IMR-90 (cell line): ENCODE measurements at regions not wholly inside any gene's neighbourhood (a gene's known extent, or its start where the extent isn't known, plus 50 kb on each side); places are given as distances from the start of the nearest gene placed in this dataset.

ENCODE experiments used
- ATAC-seq: fragments of 200-7000 bp; cut with Tn5 transposase; 2 replicates; pipeline ENCODE4 v1.9.1; 2020; ENCODE audit warnings: low read depth, mild to moderate bottlenecking, moderate library complexity
- BruUV-seq: library from RNA; stranded (reverse); fragments of 400-500 nt; replicated peaks from 2 replicates; lab custom pipeline; 2021; lab: Mats Ljungman, UMichigan
- CTCF ChIA-PET: fragments of 300-600 bp; formaldehyde crosslinking; extraction: SDS; loops from one replicate; lab custom pipeline; 2021; ENCODE audit warnings: antibody characterized with exemption; lab: Yijun Ruan, JAX
- POLR2A ChIA-PET: fragments of 300-600 bp; sonication (Branson Sonifier 250); formaldehyde crosslinking; loops from one replicate; lab custom pipeline; 2022; ENCODE audit warnings: antibody characterized with exemption; ENCODE audit not compliant: unreplicated experiment; lab: Charles Lee
- DNase-seq: peaks from one replicate; pipeline ENCODE4 v3.0.0; 2013
- H2AFZ ChIP-seq: replicated peaks from 2 replicates; pipeline ENCODE3; 2013; ENCODE audit warnings: low read length, mild to moderate bottlenecking; ENCODE audit not compliant: poor library complexity
- H2AK5ac ChIP-seq: 2 replicates; pipeline ENCODE4 v1.6.1; 2013; ENCODE audit warnings: low read depth, low read length, inconsistent platforms
- H2AK9ac ChIP-seq: replicated peaks from 2 replicates; pipeline ENCODE3; 2013; ENCODE audit warnings: mild to moderate bottlenecking, low read depth, low read length, moderate library complexity; ENCODE audit not compliant: poor library complexity
- H2BK120ac ChIP-seq: 2 replicates; pipeline ENCODE4 v1.6.1; 2013; ENCODE audit warnings: low read depth, low read length, inconsistent platforms
- H2BK15ac ChIP-seq: 3 replicates; pipeline ENCODE4 v1.6.1; 2013; ENCODE audit warnings: low read depth, low read length, inconsistent platforms
- H2BK20ac ChIP-seq: 2 replicates; pipeline ENCODE4 v1.6.1; 2013; ENCODE audit warnings: low read depth, mild to moderate bottlenecking, inconsistent platforms, low read length, moderate library complexity
- H2BK5ac ChIP-seq: 2 replicates; pipeline ENCODE4 v1.6.1; 2013; ENCODE audit warnings: mild to moderate bottlenecking, low read depth, low read length, inconsistent platforms; ENCODE audit not compliant: poor library complexity, severe bottlenecking
- H3K14ac ChIP-seq: replicated peaks from 2 replicates; pipeline ENCODE4 v1.6.1; 2013; ENCODE audit warnings: low read depth, low read length, inconsistent platforms
- H3K18ac ChIP-seq: 2 replicates; pipeline ENCODE4 v1.6.1; 2013; ENCODE audit warnings: low read depth, low read length, control low read depth
- H3K23ac ChIP-seq: 2 replicates; pipeline ENCODE4 v1.6.1; 2013; ENCODE audit warnings: low read depth, low read length, inconsistent platforms
- H3K27ac ChIP-seq: 2 replicates; pipeline ENCODE4 v1.5.1; 2013; ENCODE audit warnings: mild to moderate bottlenecking, control low read depth, low read length; ENCODE audit not compliant: insufficient read depth
- H3K27me3 ChIP-seq: 2 replicates; pipeline ENCODE4 v1.6.1; 2013; ENCODE audit warnings: low read length; ENCODE audit not compliant: control insufficient read depth, insufficient read depth
- H3K36me3 ChIP-seq: 2 replicates; pipeline ENCODE4 v1.6.1; 2013; ENCODE audit warnings: low read length, mixed read lengths; ENCODE audit not compliant: control insufficient read depth, insufficient read depth
- H3K4ac ChIP-seq: 2 replicates; pipeline ENCODE4 v1.6.1; 2013; ENCODE audit warnings: low read depth, low read length, inconsistent platforms
- H3K4me1 ChIP-seq: 2 replicates; pipeline ENCODE4 v1.6.1; 2013; ENCODE audit warnings: low read length, mixed read lengths; ENCODE audit not compliant: control insufficient read depth, insufficient read depth
- H3K4me2 ChIP-seq: 2 replicates; pipeline ENCODE4 v1.6.1; 2013; ENCODE audit warnings: low read depth, mild to moderate bottlenecking, control low read depth, low read length, moderate library complexity
- H3K4me3 ChIP-seq: 2 replicates; pipeline ENCODE4 v1.5.1; 2013; ENCODE audit warnings: low read depth, mild to moderate bottlenecking, control low read depth, low read length, moderate library complexity; ENCODE audit not compliant: insufficient read depth
- H3K56ac ChIP-seq: 2 replicates; pipeline ENCODE4 v1.6.1; 2013; ENCODE audit warnings: low read length, inconsistent platforms; ENCODE audit not compliant: insufficient read depth; ENCODE audit errors: extremely low read depth
- H3K79me1 ChIP-seq, 2 experiments: 2 replicates each; pipeline ENCODE4 v1.6.1; 2013; ENCODE audit warnings: low read length in 2 of 2, inconsistent platforms in 1 of 2, low read depth in 1 of 2
- H3K9ac ChIP-seq: 2 replicates; pipeline ENCODE4 v1.6.1; 2013; ENCODE audit warnings: low read depth, low read length, control low read depth
- H3K9me1 ChIP-seq: 2 replicates; pipeline ENCODE4 v1.6.1; 2013; ENCODE audit warnings: low read length, inconsistent platforms; ENCODE audit not compliant: insufficient read depth
- H3K9me3 ChIP-seq: 2 replicates; pipeline ENCODE4 v1.6.1; 2013; ENCODE audit warnings: low read length; ENCODE audit not compliant: control insufficient read depth, insufficient read depth
- H4K20me1 ChIP-seq: 2 replicates; pipeline ENCODE4 v1.6.1; 2013; ENCODE audit warnings: low read length, inconsistent platforms; ENCODE audit not compliant: insufficient read depth
- H4K5ac ChIP-seq: 2 replicates; pipeline ENCODE4 v1.6.1; 2013; ENCODE audit warnings: mild to moderate bottlenecking, low read depth, low read length, control low read depth
- H4K8ac ChIP-seq, 2 experiments: 2 replicates each; pipeline ENCODE4 v1.6.1; 2013; ENCODE audit warnings: low read depth in 2 of 2, low read length in 2 of 2, control low read depth in 1 of 2, inconsistent platforms in 1 of 2
- H4K91ac ChIP-seq: 2 replicates; pipeline ENCODE4 v1.6.1; 2013; ENCODE audit warnings: low read depth, low read length, inconsistent platforms; ENCODE audit not compliant: insufficient read depth
- BHLHE40 ChIP-seq: fragments of 150-350 bp; IDR thresholded peaks from 2 replicates; pipeline ENCODE4 v1.6.1; 2016; ENCODE audit warnings: mild to moderate bottlenecking, low read depth, low read length
- RAD21 ChIP-seq: IDR thresholded peaks from 2 replicates; pipeline ENCODE4 v1.6.1; 2012; ENCODE audit warnings: low read length, improper control_type of control experiment
- WGBS, 2 experiments: methylation state at CpG; one replicate each; pipeline versions ENCODE4 v1.1.5 to v1.1.7; 2013; ENCODE audit warnings: missing lambda C conversion rate in 2 of 2; ENCODE audit not compliant: insufficient read length in 1 of 2; ENCODE audit errors: extremely low coverage in 2 of 2; 5-methylcytosine and 5-hydroxymethylcytosine counted together
- dilution Hi-C: fragments of 300-500 bp; cut with HindIII; formaldehyde crosslinking; loops from one replicate; pipeline ENCODE4 v1.14.3; 2018; ENCODE audit warnings: low sequenced_read_pairs; ENCODE audit not compliant: unreplicated experiment
- in situ Hi-C: fragments of 300-500 bp; cut with MboI; formaldehyde crosslinking; loops from 3 replicates; pipeline ENCODE4 v1.14.3; 2019; ENCODE audit warnings: low sequenced_read_pairs, inconsistent platforms, mixed read lengths
- intact Hi-C: fragments of 100-400 bp; cut with micrococcal nuclease; formaldehyde crosslinking; loops from 2 replicates; pipeline ENCODE4 v1.10.0; 2022

DNA sequence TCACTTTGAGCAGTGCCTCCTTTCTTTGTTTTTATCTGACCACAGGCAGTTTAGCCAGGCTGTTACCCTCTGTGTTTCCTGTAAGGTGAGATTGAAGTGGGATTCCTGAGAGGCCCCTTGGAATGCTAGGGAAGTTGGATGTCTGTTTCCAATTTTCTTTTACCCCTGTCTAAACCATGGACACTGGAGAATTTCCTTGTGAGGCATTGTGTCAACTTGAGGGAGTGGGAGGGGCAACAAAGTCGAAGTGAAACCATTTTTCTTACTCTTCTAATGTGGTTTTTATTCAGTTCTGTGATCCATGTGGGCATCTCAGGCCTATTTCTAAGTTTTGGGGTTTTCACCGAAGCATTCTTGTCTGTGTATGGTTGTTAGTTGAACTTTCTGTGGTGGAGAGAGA is 296.1 kb upstream of the UGT8 start:
- peak overlapping the region in 1 of 2 experiments; percentile 46; a peak in 2 of 4 replicates for H4K8ac ChIP-seq
- H4K20me1 ChIP-seq = no peaks in the 10 kb centered on the region
- DNase-seq = no peak
- H3K9me1 ChIP-seq = 0 out of 2 replicates have a peak, but pooled peaks cover 2% of the 10 kb centered on the region
- H2AK5ac ChIP-seq = no peak overlapping the region; the same call in 1 of the 2 replicates
- no peaks in the 10 kb centered on the region for H3K79me1 ChIP-seq
- no peaks in the 10 kb centered on the region for H3K36me3 ChIP-seq
- peak overlapping the region; percentile 56 for H3K4ac ChIP-seq
- H3K9ac ChIP-seq = no peak overlapping the region
- H3K4me3 ChIP-seq = no peak overlapping the region
- dilution Hi-C loops = no loop called here
- H3K4me2 ChIP-seq = no peak overlapping the region; the same call in 1 of the 2 replicates
- peak overlapping the region; percentile 73 for H2BK120ac ChIP-seq
- H3K27ac ChIP-seq = no peak overlapping the region
- H2BK20ac ChIP-seq = no peak overlapping the region
- H3K4me1 ChIP-seq = peaks cover 4% of the 10 kb centered on the region
- no peak overlapping the region for H2BK5ac ChIP-seq
- TF ChIP-seq BHLHE40 (no peak), RAD21 (no peak)
- intact Hi-C loops = no loop called here
- ATAC-seq = no peak
- H2AK9ac ChIP-seq = no peak overlapping the region
- peak overlapping the region; percentile 48; the same call in 1 of the 2 replicates for H3K23ac ChIP-seq
- ChIA-PET POLR2A (no interaction called here), CTCF (interaction anchor here (1.2 kb wide), 1 partner anchor 8 kb away, joined by 4 read pairs; no protein-coding TSS in a partner anchor)
- in situ Hi-C loops = no loop called here
- peak overlapping the region; percentile 80 for H2AFZ ChIP-seq
- 0 out of 3 replicates have a peak overlapping the region, but pooled peaks have one; percentile 60 for H2BK15ac ChIP-seq
- H4K5ac ChIP-seq = no peak overlapping the region
- no peak overlapping the region for H3K18ac ChIP-seq
- no TSS peak for BruUV-seq
- no peaks in the 10 kb centered on the region for H3K27me3 ChIP-seq
- H3K56ac ChIP-seq = no peak overlapping the region; the same call in 1 of the 2 replicates
- 0 out of 2 replicates have a peak, but pooled peaks cover 2% of the 10 kb centered on the region for H3K9me3 ChIP-seq
- peak overlapping the region; percentile 63 for H3K14ac ChIP-seq
- WGBS, 2 experiments = no CpG with 5 or more reads among the region's 2 CpGs
- H4K91ac ChIP-seq = no peak overlapping the region
